ENCODE measurements at regions not wholly inside any gene's neighbourhood (a gene's known extent, or its start where the extent isn't known, plus 50 kb on each side); places are given as distances from the start of the nearest gene placed in this dataset.

DNA sequence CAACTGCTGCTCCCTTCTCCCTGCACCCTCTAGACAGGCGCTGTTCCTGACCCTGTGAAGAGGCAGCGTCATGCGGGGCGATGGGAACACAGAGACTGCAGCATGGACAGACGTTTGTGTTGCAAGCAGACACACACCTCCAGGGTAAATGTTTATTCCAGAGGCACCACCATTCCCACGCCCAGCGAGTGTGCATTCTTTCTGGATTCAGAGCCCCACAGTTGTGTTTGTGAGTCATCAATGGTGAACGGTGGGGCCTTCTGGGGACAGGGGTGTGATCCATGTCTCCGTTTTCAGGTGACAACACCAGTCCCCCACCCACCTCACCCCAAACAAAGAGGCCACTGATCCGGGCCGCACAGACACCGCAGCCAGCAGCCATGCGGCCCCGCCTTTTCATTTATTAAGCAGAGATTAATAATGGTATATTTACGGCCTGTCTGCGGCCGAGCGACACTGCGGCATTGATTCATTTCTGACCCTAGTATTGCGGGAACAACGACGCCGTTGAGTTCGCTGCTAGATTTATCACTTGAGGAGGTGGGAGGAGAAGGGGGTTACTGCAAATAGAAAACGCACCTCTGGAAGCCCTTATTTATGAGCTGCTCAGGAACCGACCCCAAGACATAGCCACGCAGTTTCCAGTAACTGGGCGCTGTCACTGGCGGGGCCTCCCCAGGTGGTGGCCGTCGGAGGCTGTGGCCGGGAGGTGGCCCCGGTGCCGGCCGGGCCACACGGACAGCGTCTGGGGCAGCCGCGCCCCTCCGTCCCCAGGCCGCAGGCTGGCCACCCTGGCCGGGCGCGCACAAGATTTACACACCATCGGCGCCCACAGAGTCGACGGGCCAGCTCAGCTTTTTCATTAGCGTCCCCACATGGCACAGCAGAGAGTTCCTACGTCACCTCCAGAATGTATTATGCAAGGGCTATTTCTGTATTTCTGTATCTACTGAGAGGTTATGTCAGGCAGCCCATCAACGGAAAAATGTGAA is 367.6 kb downstream of the THBS2 start:
- no peak overlapping the region for H3K4me3 ChIP-seq
- no peaks in the 10 kb centered on the region for H3K9me3 ChIP-seq
- DNase-seq (ENCODE audit: low read depth in 1 of 2, low spot score in 1 of 2): no peak
- H3K27ac ChIP-seq: no peak overlapping the region
- ChIA-PET CTCF (interaction anchor here (0.6 to 3.4 kb wide), 5 partner anchors 12 to 754 kb away, joined by 3 to 34 read pairs (median 3); no protein-coding TSS in a partner anchor), POLR2A (no interaction called here)
- no peak for ATAC-seq
- TF ChIP-seq MAZ (IDR thresholded peaks at IDR 0.05; ENCODE audit: borderline replicate concordance, low read depth, low read length) (no peak), NR3C1 (IDR thresholded peaks at IDR 0.05) (no peak), POLR2A (IDR thresholded peaks at IDR 0.05; ENCODE audit: low read length) (no peak), TP53 (CRISPR knock-in tag; IDR thresholded peaks at IDR 0.05) (no peak), RNF2 (IDR thresholded peaks at IDR 0.05; ENCODE audit: borderline replicate concordance, low read depth) (no peak), RARB (CRISPR knock-in tag; IDR thresholded peaks at IDR 0.05) (no peak), GATA3 (IDR thresholded peaks at IDR 0.05; ENCODE audit: borderline replicate concordance) (no peak), POLR2AphosphoS2 (conservative IDR thresholded peaks at IDR 0.05; ENCODE audit: low read length) (no peak), PHF8 (IDR thresholded peaks at IDR 0.05; ENCODE audit: borderline replicate concordance, low read depth) (no peak), NPAS2 (CRISPR knock-in tag; IDR thresholded peaks at IDR 0.05; ENCODE audit: borderline replicate concordance) (no peak), KDM5A (IDR thresholded peaks at IDR 0.05) (no peak), ESRRA (IDR thresholded peaks at IDR 0.05; ENCODE audit: borderline replicate concordance, low read length) (no peak), HOXB5 (CRISPR knock-in tag; IDR thresholded peaks at IDR 0.05) (no peak), RFX5 (IDR thresholded peaks at IDR 0.05) (no peak)
- TF ChIP-seq, protein P1, sequence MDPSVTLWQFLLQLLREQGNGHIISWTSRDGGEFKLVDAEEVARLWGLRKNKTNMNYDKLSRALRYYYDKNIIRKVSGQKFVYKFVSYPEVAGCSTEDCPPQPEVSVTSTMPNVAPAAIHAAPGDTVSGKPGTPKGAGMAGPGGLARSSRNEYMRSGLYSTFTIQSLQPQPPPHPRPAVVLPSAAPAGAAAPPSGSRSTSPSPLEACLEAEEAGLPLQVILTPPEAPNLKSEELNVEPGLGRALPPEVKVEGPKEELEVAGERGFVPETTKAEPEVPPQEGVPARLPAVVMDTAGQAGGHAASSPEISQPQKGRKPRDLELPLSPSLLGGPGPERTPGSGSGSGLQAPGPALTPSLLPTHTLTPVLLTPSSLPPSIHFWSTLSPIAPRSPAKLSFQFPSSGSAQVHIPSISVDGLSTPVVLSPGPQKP (IDR thresholded peaks at IDR 0.05; ENCODE audit: low read depth, low read length): no peak
- TF ChIP-seq, protein P2, sequence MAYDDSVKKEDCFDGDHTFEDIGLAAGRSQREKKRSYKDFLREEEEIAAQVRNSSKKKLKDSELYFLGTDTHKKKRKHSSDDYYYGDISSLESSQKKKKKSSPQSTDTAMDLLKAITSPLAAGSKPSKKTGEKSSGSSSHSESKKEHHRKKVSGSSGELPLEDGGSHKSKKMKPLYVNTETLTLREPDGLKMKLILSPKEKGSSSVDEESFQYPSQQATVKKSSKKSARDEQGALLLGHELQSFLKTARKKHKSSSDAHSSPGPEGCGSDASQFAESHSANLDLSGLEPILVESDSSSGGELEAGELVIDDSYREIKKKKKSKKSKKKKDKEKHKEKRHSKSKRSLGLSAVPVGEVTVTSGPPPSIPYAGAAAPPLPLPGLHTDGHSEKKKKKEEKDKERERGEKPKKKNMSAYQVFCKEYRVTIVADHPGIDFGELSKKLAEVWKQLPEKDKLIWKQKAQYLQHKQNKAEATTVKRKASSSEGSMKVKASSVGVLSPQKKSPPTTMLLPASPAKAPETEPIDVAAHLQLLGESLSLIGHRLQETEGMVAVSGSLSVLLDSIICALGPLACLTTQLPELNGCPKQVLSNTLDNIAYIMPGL (CRISPR knock-in tag; IDR thresholded peaks at IDR 0.05; ENCODE audit: borderline replicate concordance): no peak
- TF ChIP-seq, protein P3, sequence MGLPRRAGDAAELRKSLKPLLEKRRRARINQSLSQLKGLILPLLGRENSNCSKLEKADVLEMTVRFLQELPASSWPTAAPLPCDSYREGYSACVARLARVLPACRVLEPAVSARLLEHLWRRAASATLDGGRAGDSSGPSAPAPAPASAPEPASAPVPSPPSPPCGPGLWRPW (IDR thresholded peaks at IDR 0.05): no peak
- H3K4me2 ChIP-seq: no peak overlapping the region
- no peaks in the 10 kb centered on the region for H3K4me1 ChIP-seq
- FAIRE-seq: no peak
- 72% methylated on average over 45 of the region's 51 CpGs for WGBS (ENCODE audit: missing lambda C conversion rate)

DNA sequence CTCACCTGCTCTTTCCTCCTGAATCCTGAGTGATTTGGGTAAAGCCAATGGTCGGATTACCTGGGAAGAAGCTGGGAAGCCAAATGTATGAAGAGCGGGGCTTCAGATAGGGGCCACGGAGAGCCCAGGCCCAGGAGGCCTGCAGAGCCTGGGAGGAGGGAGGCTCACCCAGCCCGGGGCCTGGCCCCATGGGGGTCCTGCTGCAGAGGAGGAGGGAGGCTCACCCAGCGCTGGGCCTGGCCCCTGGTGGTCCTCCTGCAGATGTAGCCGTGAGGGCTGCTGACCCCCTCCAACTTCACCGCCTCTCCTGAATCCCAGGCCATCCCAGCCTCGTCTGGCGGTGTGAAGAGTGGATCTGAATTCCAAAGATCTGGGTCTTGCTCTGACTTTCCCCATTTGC is 368.4 kb downstream of the THBS2 start:
- FAIRE-seq (no peak), ATAC-seq (no peak), DNase-seq (ENCODE audit: low read depth in 1 of 2, low spot score in 1 of 2) (no peak)
- ChIA-PET POLR2A (no interaction called here), CTCF (interaction anchor here (0.6 to 3.4 kb wide), 5 partner anchors 11 to 753 kb away, joined by 3 to 34 read pairs (median 3); no protein-coding TSS in a partner anchor)
- Histone ChIP-seq H3K9me3 (no peaks in the 10 kb centered on the region), H3K4me1 (no peaks in the 10 kb centered on the region), H3K4me3 (no peak overlapping the region), H3K4me2 (no peak overlapping the region), H3K27ac (no peak overlapping the region)
- 66% methylated on average over 6 of the region's 9 CpGs for WGBS (ENCODE audit: missing lambda C conversion rate)
- TF ChIP-seq TFCP2L1 (CRISPR knock-in tag; IDR thresholded peaks at IDR 0.05) (no peak), CBX2 (IDR thresholded peaks at IDR 0.05; ENCODE audit: borderline replicate concordance, low read depth) (no peak), MAFK (IDR thresholded peaks at IDR 0.05; ENCODE audit: partially characterized antibody) (no peak), HOXB5 (CRISPR knock-in tag; IDR thresholded peaks at IDR 0.05) (no peak), FOSB (CRISPR knock-in tag; IDR thresholded peaks at IDR 0.05) (no peak), NFE2L2 (conservative IDR thresholded peaks at IDR 0.05; ENCODE audit: low read length) (no peak), ZNF302 (CRISPR knock-in tag; IDR thresholded peaks at IDR 0.05) (no peak), FOXS1 (CRISPR knock-in tag; IDR thresholded peaks at IDR 0.05) (no peak), NR3C1 (IDR thresholded peaks at IDR 0.05) (no peak), JUN (IDR thresholded peaks at IDR 0.05) (no peak), FOSL2 (IDR thresholded peaks at IDR 0.05) (no peak), FOSL2 (CRISPR knock-in tag; IDR thresholded peaks at IDR 0.05) (no peak)
- TF ChIP-seq, protein P3 (IDR thresholded peaks at IDR 0.05): no peak
- TF ChIP-seq, protein P4, sequence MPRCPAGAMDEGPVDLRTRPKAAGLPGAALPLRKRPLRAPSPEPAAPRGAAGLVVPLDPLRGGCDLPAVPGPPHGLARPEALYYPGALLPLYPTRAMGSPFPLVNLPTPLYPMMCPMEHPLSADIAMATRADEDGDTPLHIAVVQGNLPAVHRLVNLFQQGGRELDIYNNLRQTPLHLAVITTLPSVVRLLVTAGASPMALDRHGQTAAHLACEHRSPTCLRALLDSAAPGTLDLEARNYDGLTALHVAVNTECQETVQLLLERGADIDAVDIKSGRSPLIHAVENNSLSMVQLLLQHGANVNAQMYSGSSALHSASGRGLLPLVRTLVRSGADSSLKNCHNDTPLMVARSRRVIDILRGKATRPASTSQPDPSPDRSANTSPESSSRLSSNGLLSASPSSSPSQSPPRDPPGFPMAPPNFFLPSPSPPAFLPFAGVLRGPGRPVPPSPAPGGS (IDR thresholded peaks at IDR 0.05): no peak
- TF ChIP-seq, protein P5, sequence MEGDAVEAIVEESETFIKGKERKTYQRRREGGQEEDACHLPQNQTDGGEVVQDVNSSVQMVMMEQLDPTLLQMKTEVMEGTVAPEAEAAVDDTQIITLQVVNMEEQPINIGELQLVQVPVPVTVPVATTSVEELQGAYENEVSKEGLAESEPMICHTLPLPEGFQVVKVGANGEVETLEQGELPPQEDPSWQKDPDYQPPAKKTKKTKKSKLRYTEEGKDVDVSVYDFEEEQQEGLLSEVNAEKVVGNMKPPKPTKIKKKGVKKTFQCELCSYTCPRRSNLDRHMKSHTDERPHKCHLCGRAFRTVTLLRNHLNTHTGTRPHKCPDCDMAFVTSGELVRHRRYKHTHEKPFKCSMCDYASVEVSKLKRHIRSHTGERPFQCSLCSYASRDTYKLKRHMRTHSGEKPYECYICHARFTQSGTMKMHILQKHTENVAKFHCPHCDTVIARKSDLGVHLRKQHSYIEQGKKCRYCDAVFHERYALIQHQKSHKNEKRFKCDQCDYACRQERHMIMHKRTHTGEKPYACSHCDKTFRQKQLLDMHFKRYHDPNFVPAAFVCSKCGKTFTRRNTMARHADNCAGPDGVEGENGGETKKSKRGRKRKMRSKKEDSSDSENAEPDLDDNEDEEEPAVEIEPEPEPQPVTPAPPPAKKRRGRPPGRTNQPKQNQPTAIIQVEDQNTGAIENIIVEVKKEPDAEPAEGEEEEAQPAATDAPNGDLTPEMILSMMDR (IDR thresholded peaks at IDR 0.05): no peak

All from A549 (cell line).